NCI-H524 (cell line): ENCODE measurements at regions not wholly inside any gene's neighbourhood (a gene's known extent, or its start where the extent isn't known, plus 50 kb on each side); places are given as distances from the start of the nearest gene placed in this dataset.

Experiments used
- DNase-seq, 2 experiments: peaks; one replicate each; lab custom pipeline; 2025; lab: John Stamatoyannopoulos, UW

DNA sequence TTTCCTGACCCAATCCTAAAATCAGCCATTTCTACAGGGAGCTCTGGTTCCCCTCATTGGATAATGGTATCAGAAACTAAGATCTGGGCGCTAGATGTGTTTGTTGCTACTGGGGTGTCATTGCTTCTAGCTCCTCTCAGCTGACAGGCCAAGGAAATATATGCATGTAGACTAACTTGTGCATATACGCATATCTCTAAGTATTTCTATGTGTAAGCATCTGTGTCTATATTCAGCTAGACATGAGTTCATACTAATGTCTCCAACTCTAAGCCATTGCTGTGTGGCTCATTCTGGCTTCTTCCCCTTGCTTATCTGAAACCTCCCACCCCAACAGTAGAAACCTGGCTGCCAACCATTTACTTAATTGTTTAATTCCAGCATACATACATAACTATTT is 130.3 kb upstream of the MAGI3 start:
- DNase-seq: no peak

DNA sequence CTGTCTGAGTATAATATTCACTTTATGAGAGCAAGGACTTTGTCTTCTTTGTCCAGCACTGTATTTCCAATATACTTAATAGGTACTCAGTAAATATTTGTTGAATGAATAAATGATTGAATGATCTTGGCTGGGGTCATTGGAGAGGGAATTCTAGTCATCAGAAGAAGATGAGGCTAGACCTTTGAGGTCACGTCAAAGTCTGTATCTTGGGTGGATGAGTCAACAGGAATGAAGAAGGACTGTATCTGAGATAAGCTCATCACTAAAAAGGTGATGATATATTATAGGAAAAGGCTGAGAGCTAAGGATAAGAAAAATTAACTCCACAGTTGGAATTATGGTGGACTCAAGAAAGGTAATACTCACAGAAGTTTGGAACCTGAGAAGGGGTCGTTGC is 125.1 kb upstream of the MAGI3 start:
- no peak for DNase-seq

DNA sequence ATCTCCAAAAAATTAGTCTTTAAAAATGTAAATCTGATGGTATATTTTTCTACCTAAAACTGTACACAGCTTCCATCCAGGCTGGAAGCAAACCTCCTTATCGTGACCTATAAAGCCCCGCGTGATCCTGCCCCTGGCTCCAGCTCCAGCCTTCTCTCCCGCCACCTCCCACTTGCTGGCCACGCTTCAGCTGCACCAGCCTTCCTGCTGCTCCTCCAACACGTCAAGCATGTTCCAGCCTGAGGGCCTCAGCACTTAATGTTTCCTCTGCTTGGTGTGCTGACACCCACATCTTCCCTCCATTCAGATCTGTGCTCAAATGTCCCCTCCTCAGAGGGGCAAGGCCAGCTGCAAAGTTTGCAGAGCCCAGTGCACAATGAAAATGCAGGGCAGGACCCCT is 123.5 kb upstream of the MAGI3 start:
- DNase-seq: no peak

DNA sequence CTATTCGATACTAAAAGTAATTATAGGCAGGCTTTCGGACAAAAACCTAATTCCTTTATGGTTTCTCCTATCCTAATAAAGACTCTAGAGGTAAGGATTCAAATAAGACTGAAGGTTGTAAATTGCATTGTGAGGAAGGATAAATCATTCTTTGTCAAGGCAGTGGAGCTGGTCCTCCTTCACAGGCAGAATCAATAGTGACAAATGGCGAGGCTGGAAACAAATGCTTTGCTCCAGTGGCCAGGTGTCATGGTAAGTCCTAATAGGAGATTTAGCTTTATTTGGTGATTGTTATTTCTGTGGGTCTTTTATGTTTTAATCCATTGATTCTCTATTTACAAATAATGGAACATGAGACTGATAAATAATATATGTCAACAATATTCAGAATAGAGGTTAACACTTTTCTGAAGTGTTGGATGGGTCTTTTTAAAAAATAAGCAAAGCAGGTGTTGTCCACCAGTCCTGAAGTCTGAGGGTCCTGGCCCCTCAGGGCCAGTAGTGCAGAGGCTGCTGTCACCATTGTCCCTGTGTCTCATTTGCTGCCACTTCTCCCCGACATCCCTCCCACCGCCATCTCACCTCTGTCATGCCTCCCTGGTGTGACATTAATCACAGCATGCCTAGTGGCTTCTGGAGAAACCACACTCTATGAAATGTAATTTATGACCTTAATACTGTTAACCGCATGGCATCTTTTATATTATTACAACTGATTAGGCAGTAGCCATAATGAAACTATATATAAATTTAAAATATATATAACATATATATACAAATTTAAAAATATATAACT is 120.9 kb upstream of the MAGI3 start:
- no peak for DNase-seq

DNA sequence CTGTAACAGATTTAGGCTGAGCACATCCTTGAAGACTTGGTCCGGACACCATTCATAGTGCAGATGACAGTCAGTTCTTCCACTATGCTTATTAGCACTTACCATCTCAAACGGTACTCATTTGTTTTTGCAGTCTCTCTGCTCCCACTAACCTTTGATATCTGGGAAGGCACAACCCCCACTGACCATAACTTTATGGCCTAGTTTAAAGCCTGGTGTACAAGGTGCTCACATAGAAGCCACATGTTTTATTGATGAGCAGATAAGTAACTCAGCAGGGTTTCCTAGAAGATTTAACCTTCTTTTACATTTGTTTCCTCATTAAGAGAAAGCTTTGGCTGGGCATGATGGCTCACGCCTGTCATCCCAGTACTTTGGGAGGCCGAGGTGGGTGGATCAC is 119.3 kb upstream of the MAGI3 start:
- no peak for DNase-seq

DNA sequence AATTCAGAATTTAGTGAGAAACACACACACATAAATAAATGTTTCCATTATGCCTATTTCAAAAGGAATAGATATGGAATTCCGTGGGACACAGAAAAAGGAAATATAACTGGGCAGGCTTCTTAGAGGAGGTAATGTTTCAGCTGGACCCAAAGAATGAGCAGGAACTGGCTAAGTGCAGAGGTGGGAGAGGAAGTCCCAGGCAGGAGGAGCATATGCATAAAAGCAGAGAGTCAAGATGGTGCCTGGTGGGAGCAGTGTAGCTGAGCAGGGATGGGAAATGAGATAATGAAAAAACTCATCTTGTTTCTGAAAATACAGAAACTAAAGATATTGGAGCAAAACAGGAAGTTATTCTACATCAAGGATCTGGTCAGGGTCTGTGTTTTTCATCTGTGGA is 115.2 kb upstream of the MAGI3 start:
- DNase-seq: no peak

DNA sequence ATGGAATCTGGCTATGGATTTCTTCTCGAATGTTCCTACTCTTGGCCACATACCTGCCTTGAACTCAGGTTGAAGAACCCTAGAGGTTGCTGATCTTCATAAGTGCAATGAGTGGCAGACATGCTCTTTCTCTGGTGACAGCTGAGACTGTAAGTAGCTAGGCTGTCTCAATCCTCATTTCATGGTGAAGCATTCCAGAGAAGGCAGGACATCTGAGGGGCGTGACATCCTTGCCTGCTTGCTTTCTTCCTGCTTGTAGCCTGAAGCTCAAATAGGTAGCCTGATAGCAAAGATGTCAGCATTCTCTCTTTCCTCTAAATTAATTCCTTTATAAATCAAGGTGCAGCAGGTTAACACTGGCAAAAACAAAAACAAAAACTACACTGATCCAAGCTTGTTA is 114.6 kb upstream of the MAGI3 start:
- DNase-seq: no peak

DNA sequence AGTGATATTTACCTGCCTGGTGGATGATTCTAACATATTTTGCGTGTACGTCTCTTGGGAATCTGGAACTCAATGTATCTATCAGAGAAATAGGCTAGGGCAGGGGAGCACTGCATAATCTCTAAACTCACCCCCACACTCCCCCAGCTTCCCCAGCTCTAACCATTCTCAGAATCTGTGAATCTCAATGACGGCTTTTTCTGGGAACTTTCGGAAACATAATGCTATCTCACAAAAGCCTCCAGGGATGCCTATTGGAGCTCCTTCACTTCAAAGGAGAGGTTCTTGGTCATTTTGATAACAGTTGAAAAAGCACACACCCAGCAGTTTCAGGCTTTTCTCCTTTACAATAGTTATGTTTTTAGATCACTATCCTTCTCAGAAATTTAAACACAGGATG is 113.8 kb upstream of the MAGI3 start:
- DNase-seq: no peak

DNA sequence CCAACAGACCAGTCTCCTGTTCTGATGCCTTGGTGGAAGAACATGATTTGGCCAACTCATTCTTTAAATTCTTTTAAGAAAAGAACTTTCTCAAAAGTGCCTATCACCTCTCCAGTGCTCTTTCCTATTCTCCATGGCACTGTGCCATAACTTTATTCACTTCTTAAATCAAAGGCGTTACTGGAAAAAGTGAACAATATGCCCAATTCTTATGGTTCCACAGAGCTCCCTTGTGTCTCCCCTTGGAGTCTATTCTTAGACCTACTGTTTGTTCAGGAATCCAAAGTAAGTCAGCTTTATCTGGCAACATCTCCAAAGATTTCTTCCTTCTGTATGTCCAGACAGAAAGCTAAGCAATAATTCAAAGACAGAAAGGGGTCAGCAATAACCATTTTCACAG is 111.9 kb upstream of the MAGI3 start:
- DNase-seq: no peak

DNA sequence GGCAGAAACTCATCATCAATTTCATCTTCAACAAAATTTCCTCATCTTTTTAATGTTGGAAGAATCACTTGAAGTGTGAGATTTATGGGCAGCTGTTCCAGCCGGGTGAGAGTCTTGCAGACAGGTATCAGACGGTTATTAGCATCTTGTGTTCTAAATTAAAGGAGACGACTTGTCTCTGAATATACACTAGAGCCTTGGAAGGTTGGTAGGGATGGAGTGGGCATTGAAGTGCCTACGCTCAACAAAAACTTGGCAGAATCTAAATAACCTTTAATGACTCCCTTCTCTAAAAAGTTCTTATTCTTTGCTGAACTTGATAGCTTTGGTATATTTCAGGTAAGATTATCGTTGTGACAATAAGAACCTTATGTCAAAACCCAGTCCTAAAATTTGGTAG is 111.5 kb upstream of the MAGI3 start:
- DNase-seq: no peak

DNA sequence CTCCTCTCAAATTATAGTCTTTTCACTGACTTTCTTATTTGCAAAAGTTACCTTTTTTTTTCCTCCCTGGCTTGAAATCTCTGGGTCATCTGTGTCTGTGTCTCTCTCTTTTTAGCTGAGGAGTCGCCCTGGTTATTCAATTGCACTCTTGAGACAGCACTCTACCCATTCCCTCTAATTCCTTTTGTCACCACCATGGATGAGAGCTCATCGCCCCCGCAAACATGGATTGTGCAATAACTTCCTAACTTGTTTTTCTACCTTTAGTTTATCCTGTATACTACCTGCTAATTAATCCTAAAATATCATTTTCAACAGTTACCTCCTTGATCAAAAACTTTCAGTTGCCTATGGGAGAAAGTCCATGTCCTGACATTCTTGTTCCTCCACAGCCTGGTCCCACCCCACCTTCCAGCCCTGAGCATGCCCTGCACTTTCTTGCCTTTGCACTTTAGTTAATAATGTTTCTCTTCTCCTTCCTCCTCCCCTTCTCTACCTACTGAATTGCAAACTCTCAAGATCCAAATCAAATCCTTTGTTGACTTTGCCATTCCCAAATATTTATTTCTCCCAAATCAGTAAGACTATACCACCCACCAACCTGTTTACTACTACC is 110.4 kb upstream of the MAGI3 start:
- no peak for DNase-seq

DNA sequence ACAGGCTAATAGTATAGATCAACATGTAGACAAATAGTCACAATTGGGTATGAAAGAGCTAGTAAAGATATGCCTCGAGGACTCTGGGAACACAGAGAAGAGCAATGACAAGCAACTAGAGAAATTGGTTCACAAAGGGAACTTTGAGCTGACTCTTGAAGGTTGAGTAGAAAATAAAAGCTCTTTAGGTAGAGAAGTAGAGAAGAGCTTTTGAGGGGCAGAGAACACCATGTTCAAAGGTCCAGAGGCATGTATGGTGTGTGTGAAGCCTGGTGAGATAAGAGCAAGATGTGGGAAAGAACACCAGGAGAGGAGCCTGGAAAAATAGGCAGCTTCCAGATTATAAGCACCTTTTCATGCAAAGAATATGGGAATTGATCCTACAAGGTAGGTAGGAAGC is 109.7 kb upstream of the MAGI3 start:
- DNase-seq: no peak

DNA sequence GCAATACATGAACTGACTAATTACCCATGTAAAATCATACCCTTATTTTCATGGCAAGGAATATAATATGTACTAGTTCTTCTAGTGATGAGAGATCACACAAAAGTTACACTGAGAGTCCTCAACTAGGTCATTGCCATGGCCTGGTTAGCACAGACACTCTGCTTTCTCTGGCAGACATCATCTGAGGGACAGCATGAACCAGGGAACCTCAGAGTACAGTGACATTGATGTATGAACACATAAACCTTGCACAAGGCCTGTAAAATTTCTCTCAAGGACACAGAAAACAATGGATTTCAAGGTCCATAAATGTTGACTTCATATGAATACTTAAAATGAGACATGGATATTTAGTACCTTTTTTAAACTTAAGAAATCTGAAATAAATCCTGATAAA is 108.8 kb upstream of the MAGI3 start:
- no peak for DNase-seq

DNA sequence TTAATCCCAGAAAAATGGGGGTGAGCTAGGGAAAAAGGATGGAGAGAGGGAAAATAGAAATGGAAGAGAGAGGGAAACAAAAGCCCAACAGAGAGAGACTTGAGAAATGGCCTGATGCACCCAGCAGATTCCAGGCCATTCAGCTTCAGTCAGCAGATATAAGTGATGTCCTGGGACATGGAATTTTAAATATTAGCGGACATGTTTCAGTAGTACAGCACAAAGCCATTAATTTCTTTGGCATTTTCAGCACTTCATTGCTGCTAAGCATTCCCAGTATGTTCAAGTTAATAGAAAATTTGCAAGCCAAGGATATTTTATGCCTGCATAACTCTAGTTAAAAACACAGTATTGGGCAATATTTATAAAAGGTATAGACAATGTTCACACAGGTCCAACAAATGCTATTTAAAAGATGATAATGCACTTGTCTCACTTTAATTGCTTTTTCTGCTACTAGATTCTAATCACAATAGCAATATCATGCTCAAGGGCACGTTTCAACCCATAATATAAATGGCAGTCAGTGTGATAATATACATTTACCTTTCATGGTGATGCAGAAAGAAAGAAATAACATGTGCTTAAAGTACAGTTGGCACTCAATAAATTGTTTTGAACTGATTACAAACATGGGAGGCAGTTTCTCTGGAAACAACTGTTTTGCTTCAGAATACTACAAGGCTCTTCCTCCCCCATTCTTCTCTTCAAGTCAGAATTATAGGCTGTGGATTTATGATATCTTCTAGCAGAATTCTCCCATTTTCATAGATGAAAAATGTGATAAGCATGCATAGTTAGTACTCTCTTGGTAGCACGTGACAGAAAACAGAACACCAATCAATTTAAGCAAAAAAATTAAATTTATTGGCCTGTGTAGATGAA is 108.1 kb upstream of the MAGI3 start:
- no peak for DNase-seq

DNA sequence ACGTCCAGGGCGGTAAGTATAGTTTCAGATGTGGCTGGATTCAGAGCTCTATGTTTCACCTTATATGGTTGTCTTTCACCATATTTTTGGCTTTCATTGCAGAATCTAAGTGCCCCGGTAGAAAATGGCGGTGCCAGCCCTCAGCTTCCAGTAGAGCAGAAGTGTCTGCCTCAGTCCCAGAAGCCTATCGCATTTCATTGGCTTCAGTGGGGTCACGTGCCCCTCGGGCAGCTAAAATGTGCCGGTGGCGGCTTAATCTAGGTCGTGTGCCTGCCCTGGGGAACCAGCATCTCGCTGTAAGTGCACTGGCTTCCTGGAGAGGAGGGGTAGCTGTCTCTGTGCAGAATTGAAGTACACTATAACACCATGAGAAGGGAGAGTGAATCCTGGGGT is 107.4 kb upstream of the MAGI3 start:
- DNase-seq: no peak

DNA sequence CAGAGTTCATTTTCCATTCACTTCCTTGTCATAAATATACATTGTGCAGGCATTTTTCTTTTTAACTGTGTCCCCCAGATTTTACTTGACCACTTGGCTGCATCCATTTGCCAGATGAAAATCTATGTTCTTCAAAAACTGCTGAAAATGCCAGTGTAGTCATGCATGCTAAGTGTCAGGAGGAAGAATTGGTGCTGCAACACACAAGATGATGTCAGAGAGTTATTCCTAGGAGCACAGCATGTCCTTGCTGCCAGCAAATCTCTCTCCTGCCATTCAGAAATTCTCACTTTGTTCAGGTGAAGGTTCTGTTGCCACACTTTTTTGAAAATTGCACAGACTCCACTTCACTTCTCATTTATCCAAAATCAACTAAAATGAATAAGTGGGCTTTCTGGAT is 106.4 kb upstream of the MAGI3 start:
- DNase-seq: no peak

DNA sequence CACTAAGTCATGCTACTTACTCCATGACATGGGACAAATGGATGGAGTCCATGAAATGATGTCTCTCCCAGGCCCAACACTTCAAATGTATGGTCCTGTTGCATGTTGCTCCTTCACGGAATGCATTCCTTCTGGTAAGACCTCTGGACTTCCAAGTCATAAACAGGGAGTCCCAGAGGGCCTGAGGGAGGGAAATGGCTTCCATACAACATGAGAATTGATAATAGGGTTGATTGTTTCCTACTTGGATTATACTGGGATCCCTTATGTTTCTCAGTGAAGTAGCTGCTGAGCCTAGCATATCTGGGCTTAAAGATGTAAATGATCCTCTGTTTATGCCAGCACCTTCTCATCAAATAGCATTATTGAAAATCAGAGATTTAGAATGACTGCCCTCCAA is 104.2 kb upstream of the MAGI3 start:
- DNase-seq: no peak

DNA sequence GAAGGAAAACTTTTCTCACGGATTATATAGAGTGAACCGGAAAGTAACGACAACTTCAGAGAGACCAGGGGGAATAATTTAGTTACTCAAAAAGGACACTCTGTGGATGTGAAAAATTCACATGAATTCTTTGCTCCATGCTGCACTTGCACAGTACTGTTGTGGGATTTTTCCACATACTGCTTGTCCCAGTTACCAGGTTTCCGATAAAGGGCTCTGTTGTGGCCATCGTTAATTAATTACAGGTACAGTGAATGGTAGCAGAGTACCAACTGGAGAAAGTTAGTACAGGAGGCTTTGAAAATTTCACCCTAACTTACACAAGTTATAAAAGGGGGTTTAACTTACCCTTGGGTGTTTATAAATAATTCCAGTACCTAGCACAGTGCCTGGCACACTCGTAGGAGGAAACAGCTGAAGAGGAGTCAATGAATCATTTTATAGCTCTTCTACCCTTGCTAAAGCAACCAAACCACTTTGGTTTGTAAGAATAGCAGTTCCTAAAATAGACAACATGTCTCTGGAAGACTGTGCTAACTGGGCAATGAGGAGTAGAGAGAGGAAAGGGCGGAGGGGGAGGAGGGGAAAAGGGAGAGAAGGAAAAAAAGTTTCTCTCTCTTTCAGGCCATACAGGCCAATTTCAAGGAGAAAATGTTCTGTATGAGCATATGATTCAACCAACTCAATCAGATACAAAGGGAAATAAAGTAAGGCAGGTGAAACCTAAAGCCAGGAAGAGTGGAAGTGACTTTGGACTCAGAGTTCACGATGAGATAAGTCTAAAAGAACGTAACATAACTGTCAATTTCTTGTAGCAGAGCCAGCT is 98.3 kb upstream of the MAGI3 start:
- no peak for DNase-seq

DNA sequence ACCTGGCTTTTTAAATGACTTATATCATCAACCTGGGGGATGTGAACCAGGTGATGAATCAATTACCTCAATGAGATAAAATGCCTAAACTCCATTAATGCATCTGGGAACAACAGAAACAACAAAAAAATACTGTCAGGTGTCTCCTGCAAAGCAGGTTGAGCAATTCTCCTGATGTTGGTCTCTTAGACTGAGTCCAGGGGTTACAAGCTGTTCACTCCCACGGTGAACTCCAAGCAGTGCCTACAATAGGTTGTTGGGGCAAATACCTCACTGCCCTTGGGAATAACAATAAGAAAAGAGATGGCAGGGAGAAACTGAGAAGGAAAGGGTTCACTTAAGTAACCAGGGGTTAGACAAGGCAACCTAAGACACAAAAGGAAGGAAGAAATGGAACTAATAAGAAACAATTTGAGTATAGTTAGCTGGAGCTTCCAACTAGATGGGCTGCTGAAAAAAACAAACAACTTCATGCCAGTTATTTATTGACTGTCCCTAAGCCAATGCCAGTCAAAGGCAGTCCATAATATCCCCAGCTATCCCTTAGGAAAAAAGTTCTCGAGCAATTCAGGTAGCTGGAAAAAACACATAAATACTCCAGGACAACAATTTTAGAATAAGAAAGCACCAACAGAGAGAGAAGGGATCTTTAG is 97.6 kb upstream of the MAGI3 start:
- DNase-seq: no peak

DNA sequence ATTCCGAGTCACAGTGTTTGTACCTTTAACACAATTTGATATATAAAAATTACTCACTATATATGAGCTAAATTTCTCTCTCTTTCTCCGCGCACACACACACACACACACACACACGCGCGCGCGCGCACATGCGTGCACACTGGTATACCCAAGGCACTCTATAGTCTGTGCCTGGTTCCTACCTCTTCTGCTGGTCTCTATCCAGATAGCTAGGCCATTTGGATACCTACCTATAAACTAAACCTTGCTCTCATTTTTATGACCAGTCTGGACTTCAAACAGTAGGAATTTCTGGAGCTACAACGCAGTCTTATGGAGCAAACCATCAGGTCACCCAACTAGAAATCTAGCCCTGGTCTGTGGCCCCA is 97.1 kb upstream of the MAGI3 start:
- no peak for DNase-seq

DNA sequence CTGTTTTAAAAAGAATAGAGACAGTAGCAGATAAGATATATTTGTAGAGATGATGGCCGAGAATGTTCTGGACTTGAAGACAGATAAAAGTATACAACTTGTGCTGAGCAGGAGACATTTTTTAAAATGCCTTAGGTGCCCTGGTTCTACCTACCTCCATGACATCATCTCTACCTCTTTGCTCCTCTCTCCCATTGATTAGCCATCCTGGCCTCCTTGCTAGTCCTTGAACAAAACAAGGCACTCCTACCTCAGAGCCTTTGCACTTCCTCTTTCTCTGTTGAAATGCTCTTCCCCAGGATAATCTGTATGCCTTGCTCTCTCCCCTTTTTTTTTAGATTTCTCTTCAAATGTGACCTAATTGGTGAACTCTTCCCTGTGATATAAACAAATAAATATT is 92.6 kb upstream of the MAGI3 start:
- DNase-seq: no peak

DNA sequence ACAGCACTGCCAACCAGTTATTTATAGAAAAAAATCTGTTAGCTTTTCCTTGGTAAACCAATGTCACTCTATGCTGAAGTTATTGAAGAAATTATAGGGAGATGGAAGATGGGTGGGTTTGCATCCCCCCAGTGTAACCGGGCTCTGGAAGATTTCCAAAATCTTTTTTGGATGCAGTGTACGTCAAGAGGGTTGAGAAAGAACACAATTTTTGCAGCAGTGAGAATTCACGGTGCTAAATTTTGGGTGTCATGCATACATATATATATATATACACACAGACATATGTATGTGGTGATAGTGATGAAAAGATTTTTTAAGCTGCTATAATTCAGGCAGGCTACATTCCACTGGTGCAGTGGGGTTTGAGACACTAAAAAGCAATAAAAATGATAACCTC is 91.4 kb upstream of the MAGI3 start:
- DNase-seq: no peak
